ENCODE measurements at regions not wholly inside any gene's neighbourhood (a gene's known extent, or its start where the extent isn't known, plus 50 kb on each side); places are given as distances from the start of the nearest gene placed in this dataset.

DNA sequence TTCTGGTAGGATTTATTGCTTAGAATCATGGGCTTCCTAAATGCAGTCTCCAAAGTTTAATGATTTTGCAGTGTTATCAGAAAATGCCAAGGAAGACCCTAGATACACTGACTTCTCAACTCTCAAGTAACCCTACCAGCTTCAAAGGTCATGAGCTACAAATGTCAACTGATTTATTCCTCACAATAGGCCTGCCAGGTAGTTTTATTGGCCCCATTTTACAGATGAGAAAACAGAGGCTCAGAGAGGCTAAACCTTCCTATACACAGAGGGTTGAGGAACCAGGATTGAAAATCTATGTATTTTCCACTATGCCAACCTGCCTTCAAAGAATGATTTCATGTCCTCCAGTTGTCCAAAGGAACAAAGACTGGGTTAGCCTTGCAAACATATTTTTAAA lies 384.4 kb upstream of the POU3F1 start:
- DNase-seq (ENCODE audit: low read depth, low spot score), result no peak
- CTCF ChIA-PET, result no interaction called here
- Histone ChIP-seq H3K4me3 (replicated peaks in 1 of 3; ENCODE audit: insufficient read depth in 1 of 3, low read depth in 1 of 3, low read length in 3 of 3) (no peak overlapping the region), H3K9me1 (replicated peaks; ENCODE audit: control insufficient read depth, extremely low read depth, insufficient read depth, low read length) (no peaks in the 10 kb centered on the region), H2AFZ (ENCODE audit: low read depth, low read length) (no peak overlapping the region), H3K27me3 (ENCODE audit: control insufficient read depth in 2 of 2, insufficient read depth in 2 of 2, low read length in 2 of 2) (no peaks in the 10 kb centered on the region), H3K4me1 (ENCODE audit: control insufficient read depth, extremely low read depth, insufficient read depth, low read length) (no peaks in the 10 kb centered on the region), H3K79me2 (ENCODE audit: control insufficient read depth, insufficient read depth, low read length) (no peaks in the 10 kb centered on the region), H4K20me1 (replicated peaks; ENCODE audit: control insufficient read depth, extremely low read depth, insufficient read depth, low read length) (no peaks in the 10 kb centered on the region), H3K4me2 (ENCODE audit: insufficient read depth, low read length) (no peak overlapping the region), H3K9me3 (replicated peaks; ENCODE audit: control insufficient read depth, insufficient read depth, low read length) (no peaks in the 10 kb centered on the region), H3K9ac (replicated peaks; ENCODE audit: extremely low read depth, insufficient read depth, low read length) (no peak overlapping the region), H3K27ac (ENCODE audit: insufficient read depth, low read depth, low read length) (no peak overlapping the region), H3K36me3 (ENCODE audit: control insufficient read depth in 2 of 2, extremely low read depth in 1 of 2, insufficient read depth in 2 of 2, low read length in 2 of 2) (no peaks in the 10 kb centered on the region)
- dilution Hi-C loops (cut with MboI; ENCODE audit: extremely low pct_ligation_motif_present, low sequenced_read_pairs), result no loop called here
- POLR2A ChIA-PET, result no interaction called here
- BruUV-seq (replicated peaks), result no TSS peak
- intact Hi-C loops (cut with micrococcal nuclease), result no loop called here
- no peak for FAIRE-seq
- TF ChIP-seq FOS (IDR thresholded peaks at IDR 0.05; ENCODE audit: borderline replicate concordance, insufficient read depth, low read length), result no peak
- TF ChIP-seq GATA2 (IDR thresholded peaks at IDR 0.05; ENCODE audit: insufficient read depth, insufficient read length, low read depth, low read length), result no peak
- TF ChIP-seq MAX (IDR thresholded peaks at IDR 0.05; ENCODE audit: insufficient read depth, insufficient read length), result no peak

DNA sequence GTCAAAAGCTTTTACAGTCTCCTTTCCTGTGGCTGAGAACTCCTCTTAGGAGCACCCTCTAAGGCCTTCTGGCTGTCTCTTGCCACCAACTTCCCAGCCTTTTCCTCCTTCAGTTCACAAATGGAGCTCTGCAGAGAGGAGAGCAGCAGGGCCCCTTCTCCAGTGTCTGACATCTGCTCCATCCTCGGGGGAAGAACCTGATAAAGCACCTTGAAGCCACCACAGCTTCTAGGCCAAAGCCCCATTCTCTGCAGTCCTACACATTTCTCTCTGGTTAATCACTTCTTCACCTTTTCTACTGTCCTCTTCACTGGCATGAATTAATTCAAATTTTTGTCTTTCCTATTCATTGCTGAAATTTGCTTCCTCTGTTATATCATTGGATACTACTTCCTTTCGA lies 378.1 kb upstream of the POU3F1 start:
- dilution Hi-C loops (cut with MboI; ENCODE audit: extremely low pct_ligation_motif_present, low sequenced_read_pairs), result no loop called here
- peaks cover 0 to 2% of the 10 kb centered on the region in 2 experiments for H3K27me3 ChIP-seq (ENCODE audit: control insufficient read depth in 2 of 2, insufficient read depth in 2 of 2, low read length in 2 of 2)
- no TSS peak for BruUV-seq (replicated peaks)

More for the DNA sequence above, 378.1 kb upstream of the POU3F1 start:
- Histone ChIP-seq H2AFZ (ENCODE audit: low read depth, low read length) (no peak overlapping the region), H3K4me1 (ENCODE audit: control insufficient read depth, extremely low read depth, insufficient read depth, low read length) (no peaks in the 10 kb centered on the region), H3K9ac (replicated peaks; ENCODE audit: extremely low read depth, insufficient read depth, low read length) (no peak overlapping the region), H4K20me1 (replicated peaks; ENCODE audit: control insufficient read depth, extremely low read depth, insufficient read depth, low read length) (no peaks in the 10 kb centered on the region), H3K27ac (ENCODE audit: insufficient read depth, low read depth, low read length) (no peak overlapping the region), H3K9me1 (replicated peaks; ENCODE audit: control insufficient read depth, extremely low read depth, insufficient read depth, low read length) (no peaks in the 10 kb centered on the region), H3K4me3 (replicated peaks in 1 of 3; ENCODE audit: insufficient read depth in 1 of 3, low read depth in 1 of 3, low read length in 3 of 3) (no peak overlapping the region), H3K4me2 (ENCODE audit: insufficient read depth, low read length) (no peak overlapping the region), H3K36me3 (ENCODE audit: control insufficient read depth in 2 of 2, extremely low read depth in 1 of 2, insufficient read depth in 2 of 2, low read length in 2 of 2) (no peaks in the 10 kb centered on the region), H3K9me3 (replicated peaks; ENCODE audit: control insufficient read depth, insufficient read depth, low read length) (no peaks in the 10 kb centered on the region), H3K79me2 (ENCODE audit: control insufficient read depth, insufficient read depth, low read length) (no peaks in the 10 kb centered on the region)
- TF ChIP-seq MYC (IDR thresholded peaks at IDR 0.05; ENCODE audit: low read depth, low read length) (no peak), GATA2 (IDR thresholded peaks at IDR 0.05; ENCODE audit: insufficient read depth, insufficient read length, low read depth, low read length) (no peak), EZH2 (IDR thresholded peaks at IDR 0.05; ENCODE audit: borderline replicate concordance, low read depth, low read length, severe bottlenecking) (no peak), POLR2AphosphoS5 (IDR thresholded peaks at IDR 0.05; ENCODE audit: insufficient read depth, low read depth, low read length) (no peak), FOS (IDR thresholded peaks at IDR 0.05; ENCODE audit: borderline replicate concordance, insufficient read depth, low read length) (no peak), CTCF (IDR thresholded peaks at IDR 0.05; ENCODE audit: extremely low read depth in 1 of 2, insufficient read depth in 1 of 2, low read depth in 1 of 2, low read length in 2 of 2) (no peak), POLR2A (IDR thresholded peaks at IDR 0.05; ENCODE audit: low read depth, low read length) (no peak), JUN (IDR thresholded peaks at IDR 0.05; ENCODE audit: borderline replicate concordance, insufficient read depth, insufficient read length, low read depth) (no peak), MAX (IDR thresholded peaks at IDR 0.05; ENCODE audit: insufficient read depth, insufficient read length) (no peak)
- intact Hi-C loops (cut with micrococcal nuclease), result no loop called here
- FAIRE-seq (no peak), DNase-seq (ENCODE audit: low read depth, low spot score) (no peak)
- POLR2A ChIA-PET, result no interaction called here
- CTCF ChIA-PET, result interaction anchor here (0.5 kb wide), 1 partner anchor 138 kb away, joined by 4 read pairs; no protein-coding TSS in a partner anchor
